GM12878 (cell line): ENCODE measurements at regions not wholly inside any gene's neighbourhood (a gene's known extent, or its start where the extent isn't known, plus 50 kb on each side); places are given as distances from the start of the nearest gene placed in this dataset.

Experiments used
- ATAC-seq: fragments of 200-7000 bp; cut with Tn5 transposase; 3 replicates; pipeline ENCODE4 v1.9.1; 2020; ENCODE audit warnings: mild to moderate bottlenecking, moderate library complexity
- BruUV-seq: library from RNA; stranded (reverse); fragments of 400-500 nt; replicated peaks from 2 replicates; lab custom pipeline; 2021; lab: Mats Ljungman, UMichigan
- CTCF ChIA-PET: fragments of 300-600 bp; sonication (Branson Sonifier 250); formaldehyde crosslinking; extraction: SDS; loops from one replicate; lab custom pipeline; 2021; ENCODE audit warnings: inconsistent platforms; lab: Yijun Ruan, JAX
- POLR2A ChIA-PET: fragments of 350-600 bp; formaldehyde crosslinking; extraction: SDS; loops from one replicate; lab custom pipeline; 2021; ENCODE audit warnings: inconsistent platforms; lab: Charles Lee
- RAD21 ChIA-PET: fragments of 300-600 bp; sonication (Branson Sonifier 250); formaldehyde crosslinking; loops from one replicate; lab custom pipeline; 2023; ENCODE audit warnings: antibody characterized with exemption; ENCODE audit not compliant: unreplicated experiment; lab: Charles Lee
- SMC1A ChIA-PET: fragments of 300-600 bp; sonication (Branson Sonifier 250); formaldehyde crosslinking; loops from one replicate; lab custom pipeline; 2023; ENCODE audit not compliant: unreplicated experiment, uncharacterized antibody; lab: Charles Lee
- DNase-seq: peaks from one replicate; pipeline ENCODE4 v3.0.0-alpha.2; 2011; ENCODE audit warnings: low read depth, low spot score
- FAIRE-seq: peaks from 3 replicates; lab custom pipeline; 2011; peaks lifted over from hg19 to GRCh38; lab: Jason Lieb, UNC
- H2AFZ ChIP-seq: 2 replicates; pipeline ENCODE4 v1.6.0; 2011; ENCODE audit warnings: low read depth, low read length, control low read depth; ENCODE audit not compliant: control insufficient read depth
- H3K27ac ChIP-seq: 2 replicates; pipeline ENCODE4 v1.5.1; 2011; ENCODE audit warnings: control low read depth; ENCODE audit not compliant: control insufficient read depth, insufficient read depth
- H3K27me3 ChIP-seq, 2 experiments: replicated peaks in 1 of 2; 2 replicates each; pipeline versions ENCODE4 v1.6.0 to v1.6.1; 2011; ENCODE audit warnings: low read length in 1 of 2; ENCODE audit not compliant: control insufficient read depth in 2 of 2, insufficient read depth in 2 of 2
- H3K36me3 ChIP-seq, 2 experiments: 2 replicates each; pipeline ENCODE4 v1.5.1; 2011; ENCODE audit warnings: low read length in 1 of 2; ENCODE audit not compliant: control insufficient read depth in 2 of 2, insufficient read depth in 2 of 2
- H3K4me1 ChIP-seq: 2 replicates; pipeline ENCODE4 v1.6.1; 2011; ENCODE audit warnings: mild to moderate bottlenecking, low read length, moderate library complexity, mixed read lengths; ENCODE audit not compliant: control insufficient read depth, insufficient read depth
- H3K4me2 ChIP-seq: 2 replicates; pipeline ENCODE4 v1.6.0; 2011; ENCODE audit warnings: control low read depth; ENCODE audit not compliant: control insufficient read depth, insufficient read depth
- H3K4me3 ChIP-seq: fragments of 200-600 bp; sonication (generic); 2 replicates; pipeline ENCODE4 v1.5.1; 2016
- H3K79me2 ChIP-seq: 2 replicates; pipeline ENCODE4 v1.6.0; 2011; ENCODE audit warnings: low read length; ENCODE audit not compliant: control insufficient read depth, insufficient read depth
- H3K9ac ChIP-seq: 2 replicates; pipeline ENCODE4 v1.8.0; 2011; ENCODE audit warnings: low read length, control low read depth, mixed read lengths; ENCODE audit not compliant: control insufficient read depth, insufficient read depth
- H3K9me3 ChIP-seq: replicated peaks from 3 replicates; pipeline ENCODE4 v1.5.1; 2011; ENCODE audit warnings: mild to moderate bottlenecking, low read length; ENCODE audit not compliant: control insufficient read depth, insufficient read depth
- H4K20me1 ChIP-seq: 2 replicates; pipeline ENCODE4 v1.6.0; 2011; ENCODE audit not compliant: control insufficient read depth, insufficient read depth
- BRCA1 ChIP-seq: IDR thresholded peaks from 2 replicates; pipeline ENCODE4 v1.6.1; 2011; ENCODE audit warnings: low read depth, low read length, improper control_type of control experiment
- ETV6 ChIP-seq, 2 experiments: fragments of 450-650 bp in 1 of 2; IDR thresholded peaks in 1 of 2; conservative IDR thresholded peaks in 1 of 2; 2 replicates each; pipeline ENCODE4 v1.6.1; 2014; ENCODE audit warnings: antibody characterized with exemption in 1 of 2, borderline replicate concordance in 1 of 2, low read depth in 1 of 2, mild to moderate bottlenecking in 1 of 2, moderate library complexity in 1 of 2
- HDAC6 ChIP-seq: fragments of 200-600 bp; sonication (generic); IDR thresholded peaks from one replicate; pipeline ENCODE4 v1.8.0; 2017; ENCODE audit warnings: antibody characterized with exemption; ENCODE audit not compliant: unreplicated experiment
- NFIC ChIP-seq: IDR thresholded peaks from 2 replicates; pipeline ENCODE4 v1.6.1; 2012; ENCODE audit warnings: low read depth, mild to moderate bottlenecking, inconsistent platforms, low read length, moderate library complexity
- NFXL1 ChIP-seq: fragments of 450-650 bp; IDR thresholded peaks from 2 replicates; pipeline ENCODE4 v1.6.1; 2017; ENCODE audit warnings: antibody characterized with exemption, mild to moderate bottlenecking, borderline replicate concordance
- NR2C2 ChIP-seq: IDR thresholded peaks from 2 replicates; pipeline ENCODE4 v1.6.1; 2011; ENCODE audit warnings: borderline replicate concordance, low read depth; ENCODE audit not compliant: control insufficient read depth, insufficient read length
- POLR2AphosphoS5 ChIP-seq: IDR thresholded peaks from 2 replicates; pipeline ENCODE4 v1.6.1; 2011; ENCODE audit warnings: mild to moderate bottlenecking, low read length, inconsistent platforms
- RELA ChIP-seq: fragments of 450-650 bp; IDR thresholded peaks from 2 replicates; pipeline ENCODE4 v1.8.0; 2014; ENCODE audit warnings: borderline replicate concordance; ENCODE audit not compliant: partially characterized antibody
- SIN3A ChIP-seq: IDR thresholded peaks from 2 replicates; pipeline ENCODE4 v1.6.1; 2012; ENCODE audit warnings: low read depth, low read length, improper control_type of control experiment
- TARDBP ChIP-seq: IDR thresholded peaks from 2 replicates; pipeline ENCODE4 v1.6.1; 2016; ENCODE audit warnings: borderline replicate concordance
- ZBED1 ChIP-seq: IDR thresholded peaks from 2 replicates; pipeline ENCODE4 v1.6.1; 2016; ENCODE audit warnings: borderline replicate concordance
- ZNF207 ChIP-seq: fragments of 450-650 bp; IDR thresholded peaks from 2 replicates; pipeline ENCODE4 v1.6.1; 2014; ENCODE audit warnings: antibody characterized with exemption, mild to moderate bottlenecking, borderline replicate concordance
- ZNF274 ChIP-seq: IDR thresholded peaks from one replicate; pipeline ENCODE4 v1.8.0; 2011; ENCODE audit not compliant: insufficient read length, insufficient read depth
- WGBS: methylation state at CpG from one replicate; pipeline ENCODE4 v1.1.6; 2016; ENCODE audit warnings: low lambda C conversion rate; ENCODE audit not compliant: insufficient replicate concordance, insufficient coverage; ENCODE audit errors: missing lambda C conversion rate; 5-methylcytosine and 5-hydroxymethylcytosine counted together
- in situ Hi-C: fragments of 300-500 bp; cut with MboI; formaldehyde crosslinking; loops from 9 replicates; pipeline ENCODE4 v1.14.3; 2018; ENCODE audit warnings: mixed read lengths
- intact Hi-C: fragments of 100-400 bp; cut with micrococcal nuclease; formaldehyde crosslinking; loops from one replicate; pipeline ENCODE4 v1.14.2; 2022; ENCODE audit not compliant: unreplicated experiment

DNA sequence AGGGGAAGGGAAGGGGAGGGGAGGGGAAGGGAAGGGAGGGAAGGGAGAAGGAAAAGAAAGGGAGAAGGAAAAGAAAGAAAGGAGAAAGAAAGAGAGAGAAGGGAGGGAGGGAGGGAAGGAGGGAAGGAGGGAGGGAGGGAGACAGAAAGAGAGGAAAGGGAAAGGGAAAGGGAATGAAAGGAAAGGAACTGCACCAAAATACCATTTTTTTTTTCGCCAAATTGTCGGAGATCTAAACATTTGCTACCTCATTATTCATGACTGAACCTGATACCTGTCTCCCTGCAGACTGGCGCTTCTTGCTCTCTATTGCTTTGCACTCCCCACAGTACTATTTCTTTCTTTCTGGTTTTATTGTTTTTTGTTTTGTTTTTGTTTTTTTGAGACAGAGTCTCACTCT lies 117.3 kb upstream of the LGSN start:
- POLR2A ChIA-PET = no interaction called here
- Histone ChIP-seq H3K4me3 (no peak overlapping the region), H3K79me2 (no peaks in the 10 kb centered on the region), H2AFZ (no peak overlapping the region), H3K27me3 (no peaks in the 10 kb centered on the region; a peak in 1 of 4 replicates), H4K20me1 (no peaks in the 10 kb centered on the region), H3K27ac (no peak overlapping the region), H3K36me3 (no peaks in the 10 kb centered on the region), H3K4me1 (no peaks in the 10 kb centered on the region), H3K9me3 (no peaks in the 10 kb centered on the region; the same call in 2 of the 3 replicates), H3K9ac (no peak overlapping the region), H3K4me2 (no peak overlapping the region)
- no peak for FAIRE-seq
- no peak for ATAC-seq
- BruUV-seq = no TSS peak
- in situ Hi-C loops (no loop called here), intact Hi-C loops (no loop called here)
- CTCF ChIA-PET = no interaction called here
- TF ChIP-seq RELA (no peak), NR2C2 (no peak), SIN3A (no peak), ZBED1 (no peak), BRCA1 (no peak), ZNF207 (no peak), ZNF274 (no peak), ETV6 (conservative IDR thresholded peaks at IDR 0.05 in 1 of 2, IDR thresholded peaks at IDR 0.05 in 1 of 2; ENCODE audit: borderline replicate concordance in 1 of 2, low read depth in 1 of 2) (no peak)
- DNase-seq = no peak
- RAD21 ChIA-PET = no interaction called here
- 78% methylated on average over 3 of the region's 3 CpGs for WGBS
- SMC1A ChIA-PET = no interaction called here

DNA sequence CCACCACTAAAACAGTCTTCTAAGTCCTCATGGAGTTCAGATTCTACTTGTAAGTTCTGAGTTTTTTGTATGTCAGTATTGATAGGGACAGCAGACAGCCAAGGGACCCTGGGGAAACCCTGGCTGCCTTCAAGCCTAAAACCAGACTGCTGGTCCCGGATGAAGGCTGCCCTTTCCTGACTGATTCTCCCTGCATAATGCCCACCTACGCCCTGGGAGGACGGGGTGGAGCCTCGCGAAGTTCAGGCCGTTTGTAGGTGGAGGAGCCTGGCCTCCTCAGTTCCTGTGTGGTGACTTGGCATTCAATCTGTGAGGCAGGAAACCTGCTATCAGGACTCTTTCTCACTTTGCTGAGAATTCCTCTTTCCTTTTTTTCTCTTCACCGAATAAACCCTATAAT lies 120.3 kb upstream of the LGSN start:
- ATAC-seq (no peak), FAIRE-seq (no peak), DNase-seq (no peak)
- ChIA-PET RAD21 (interaction anchor here (0.7 kb wide), 1 partner anchor 18 kb away, joined by 3 read pairs; no protein-coding TSS in a partner anchor), CTCF (interaction anchor here (0.6 to 1.2 kb wide), 2 partner anchors 20 to 64 kb away, joined by 3 read pairs; no protein-coding TSS in a partner anchor), SMC1A (interaction anchor here (1.4 kb wide), 1 partner anchor 49 kb away, joined by 3 read pairs; no protein-coding TSS in a partner anchor), POLR2A (interaction anchor here (0.6 kb wide), 1 partner anchor 43 kb away, joined by 3 read pairs; no protein-coding TSS in a partner anchor)
- no peak overlapping the region for H3K4me3 ChIP-seq
- H3K4me2 ChIP-seq = no peak overlapping the region
- no peaks in the 10 kb centered on the region for H3K27me3 ChIP-seq
- H3K4me1 ChIP-seq = no peaks in the 10 kb centered on the region
- no peaks in the 10 kb centered on the region for H4K20me1 ChIP-seq
- no peaks in the 10 kb centered on the region for H3K36me3 ChIP-seq
- intact Hi-C loops (no loop called here), in situ Hi-C loops (no loop called here)
- WGBS = 3% methylated on average over 7 of the region's 7 CpGs
- no peaks in the 10 kb centered on the region for H3K79me2 ChIP-seq
- no peak overlapping the region for H3K9ac ChIP-seq
- H3K9me3 ChIP-seq = no peaks in the 10 kb centered on the region; the same call in 2 of the 3 replicates
- TF ChIP-seq POLR2AphosphoS5 = no peak
- TF ChIP-seq HDAC6 = no peak
- no peak for TF ChIP-seq NFXL1
- TF ChIP-seq NFIC = no peak
- TF ChIP-seq TARDBP = no peak
- no peak overlapping the region; the same call in 1 of the 2 replicates for H2AFZ ChIP-seq
- no peak overlapping the region for H3K27ac ChIP-seq
- no TSS peak for BruUV-seq
